NCI-H345 (cell line): ENCODE measurements at regions not wholly inside any gene's neighbourhood (a gene's known extent, or its start where the extent isn't known, plus 50 kb on each side); places are given as distances from the start of the nearest gene placed in this dataset.
"Not testable (repeated sequence)": the region's sequence is repeated elsewhere in the genome, so short reads cannot be mapped to it uniquely, and the experiment has no call there.

ENCODE experiments used
- DNase-seq: peaks from one replicate; lab custom pipeline; 2025; lab: John Stamatoyannopoulos, UW

DNA sequence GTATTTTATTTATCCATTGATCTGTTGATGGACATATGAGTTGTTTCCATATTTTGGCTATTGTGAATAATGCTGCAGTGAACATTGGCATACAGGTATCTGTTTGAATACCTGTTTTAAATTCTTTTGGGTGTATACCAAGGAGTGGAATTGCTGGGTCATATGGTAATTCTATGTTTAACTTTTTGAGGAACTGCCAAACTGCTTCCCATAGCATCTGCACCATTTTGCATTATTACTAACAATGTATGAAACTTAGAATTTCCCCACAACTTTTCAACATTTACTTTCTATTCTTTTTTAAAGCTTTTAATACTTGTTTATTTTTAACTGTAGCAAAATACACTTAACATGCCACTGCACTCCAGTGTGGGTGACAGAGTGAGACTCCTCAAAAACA is 57.0 kb upstream of the MSN start:
- DNase-seq: no peak

- no peak for DNase-seq
Observed at GRCh38 chrX:65610040-65610439, 57.4 kb upstream of the MSN start.

DNA sequence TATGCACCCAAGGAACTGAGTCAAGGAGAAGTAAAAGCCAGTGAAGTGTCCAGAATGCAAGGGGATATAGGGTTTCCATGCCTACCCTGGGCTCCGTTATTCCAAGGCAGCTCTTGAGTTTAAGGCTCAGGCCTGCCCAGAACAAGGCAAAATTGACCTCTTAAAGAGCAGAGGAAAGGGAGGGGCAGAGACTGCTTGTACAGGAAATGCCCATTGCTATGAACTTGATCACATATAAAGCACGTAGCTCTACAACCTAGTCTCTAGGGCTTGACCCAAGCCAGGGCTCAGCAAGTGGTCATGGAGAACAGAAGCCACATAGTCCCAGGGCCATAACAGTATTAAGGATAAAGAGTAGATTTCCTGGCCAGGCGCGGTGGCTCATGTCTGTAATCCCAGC is 58.2 kb upstream of the MSN start:
- no peak for DNase-seq

- no peak for DNase-seq
Observed at GRCh38 chrX:65608026-65608425, 59.4 kb upstream of the MSN start.

DNA sequence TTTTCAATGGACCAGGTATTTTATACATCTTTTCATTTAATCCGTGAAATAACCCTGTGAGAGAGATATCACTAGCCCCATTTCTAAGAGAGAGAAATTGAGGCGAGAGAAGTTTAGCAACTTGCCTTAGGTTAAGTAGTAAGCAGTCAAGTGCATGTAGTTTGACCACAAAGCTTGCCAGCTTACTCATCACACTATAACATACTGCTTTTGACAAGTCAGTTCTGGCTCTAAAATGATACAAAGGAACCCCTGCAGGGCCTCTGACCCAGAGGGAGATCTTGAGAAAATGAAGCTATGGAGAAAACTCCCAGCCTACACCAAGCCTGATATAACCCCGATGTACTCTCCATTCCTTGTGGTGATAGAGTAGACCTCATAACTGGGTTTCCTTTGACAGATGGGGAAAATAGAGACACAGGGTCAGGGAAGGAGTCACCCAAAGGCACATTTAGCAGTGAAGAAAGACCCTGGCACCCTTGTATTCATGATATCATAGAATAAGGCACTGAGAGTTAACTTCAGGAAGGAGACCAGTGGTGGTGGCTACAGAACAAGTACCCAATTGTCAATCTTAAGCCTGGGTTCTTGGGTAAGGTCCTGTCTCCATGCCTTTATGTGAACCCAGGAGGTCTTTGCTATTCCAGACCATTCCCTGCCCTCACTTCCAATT is 60.2 kb upstream of the MSN start:
- DNase-seq: no peak

DNA sequence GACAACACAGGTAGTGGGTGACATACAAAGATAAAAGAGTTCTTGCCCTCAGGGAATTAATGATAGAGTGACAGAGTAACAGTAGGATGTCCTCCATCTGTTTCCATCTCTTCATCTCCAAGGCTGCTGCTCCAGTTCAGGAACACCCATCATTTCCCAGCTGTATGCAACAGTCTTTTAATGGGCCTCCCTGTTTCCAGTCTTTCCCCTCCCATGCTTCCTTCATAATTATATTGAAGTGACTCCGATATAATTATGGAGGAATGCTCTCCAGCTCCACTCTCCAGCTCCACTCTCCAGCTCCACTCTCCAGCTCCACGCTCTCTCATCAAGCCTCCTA is 65.3 kb upstream of the MSN start:
- no peak for DNase-seq

- DNase-seq: no peak
Observed at GRCh38 chrX:65601530-65602220, 65.8 kb upstream of the MSN start.

DNA sequence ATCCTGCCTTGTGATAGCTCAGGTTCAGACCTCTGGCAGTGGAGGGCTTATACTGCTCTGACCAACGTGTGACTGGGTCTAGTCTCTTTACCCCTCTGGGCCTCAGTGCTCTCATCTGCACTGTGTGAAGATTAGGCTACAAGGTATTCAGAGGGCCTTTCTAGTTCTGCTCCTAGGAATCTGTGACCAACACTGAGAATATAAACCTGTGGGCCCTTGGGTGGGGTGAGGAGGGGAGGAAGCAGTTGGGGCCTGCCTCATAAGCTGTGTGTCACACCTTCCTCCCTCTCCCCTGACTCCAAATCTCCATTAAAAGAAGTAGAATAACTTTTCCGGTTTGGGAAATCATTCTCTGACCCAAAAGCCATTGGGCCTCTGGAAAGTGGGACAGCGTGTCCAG is 66.3 kb upstream of the MSN start:
- no peak for DNase-seq

DNA sequence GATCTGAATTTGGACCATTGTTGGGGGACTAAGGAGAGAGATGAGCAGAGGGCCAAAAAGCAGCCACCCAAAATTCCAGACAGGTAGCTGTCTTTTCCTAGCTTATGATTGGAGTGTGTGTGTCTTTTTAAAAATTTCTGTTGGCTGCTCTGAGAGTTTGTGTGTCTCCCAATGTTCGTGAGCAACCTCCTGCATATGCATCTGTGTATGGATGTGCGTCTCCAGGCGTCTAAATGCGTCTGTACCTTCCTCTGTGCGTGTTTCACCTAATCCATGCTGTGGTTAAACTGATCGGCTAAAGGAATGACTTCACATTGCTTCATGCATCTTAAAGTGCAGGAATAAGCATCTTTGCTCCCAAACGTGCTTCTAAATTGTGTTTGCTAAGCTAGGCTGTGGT is 65.5 kb upstream of the LAS1L start:
- no peak for DNase-seq

- DNase-seq: no peak
Observed at GRCh38 chrX:65598559-65599147, 64.1 kb upstream of the LAS1L start.

DNA sequence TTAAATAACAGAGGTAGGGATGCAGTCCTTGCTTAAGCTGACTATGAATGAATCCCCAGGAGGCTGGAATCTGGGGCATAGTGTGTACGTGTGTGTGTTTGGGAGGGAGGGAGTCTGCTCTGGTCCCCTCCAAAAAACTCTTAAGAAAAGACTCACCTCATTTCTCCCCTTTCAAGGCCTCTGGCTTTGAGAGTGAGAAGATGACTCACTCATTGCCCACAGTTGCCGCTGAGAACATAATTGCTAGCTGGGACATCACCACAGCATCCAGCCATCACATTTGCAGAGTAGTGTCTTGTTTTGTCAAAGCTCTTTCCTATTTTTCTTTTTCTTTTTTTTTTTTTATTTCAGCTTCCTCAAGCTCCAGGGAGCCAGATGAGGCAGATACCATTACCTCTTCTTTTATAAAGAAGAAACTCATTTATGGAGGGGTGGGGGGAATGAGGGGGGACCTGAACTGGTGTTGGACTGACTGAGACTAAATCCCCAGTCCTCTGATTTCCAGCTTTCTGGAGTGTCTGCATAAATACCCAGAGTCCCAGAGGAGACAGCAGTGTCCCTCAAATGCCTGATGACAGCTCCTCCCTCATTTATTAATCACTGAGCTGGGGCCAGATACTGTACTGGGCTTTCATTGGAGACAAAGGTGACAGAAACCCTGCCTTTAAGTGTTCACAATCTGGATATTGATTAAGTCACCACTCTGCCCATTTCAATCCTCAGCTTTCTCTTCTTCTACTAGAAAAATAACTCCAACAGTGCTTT is 61.9 kb upstream of the LAS1L start:
- DNase-seq: no peak

DNA sequence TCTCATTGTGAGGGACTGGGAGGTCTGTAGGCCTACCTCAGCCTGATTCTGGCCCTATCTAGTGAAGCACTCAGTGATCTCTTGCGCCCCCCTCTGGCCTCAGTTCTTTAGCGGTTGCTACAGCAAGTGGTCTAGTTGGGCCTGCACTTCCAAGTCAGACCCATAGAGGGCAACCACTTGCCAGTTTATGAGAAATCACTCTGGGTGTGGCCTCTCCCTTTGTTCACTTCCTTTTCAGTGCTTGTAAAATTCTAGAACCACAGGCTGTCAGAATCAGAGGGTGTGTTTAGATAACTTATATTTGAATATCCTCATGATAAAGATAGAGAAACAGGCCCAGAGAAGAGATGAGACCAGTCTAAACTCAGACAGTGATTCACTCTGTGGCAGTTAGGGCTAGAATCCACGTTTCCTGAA is 60.9 kb upstream of the LAS1L start:
- peak; percentile 27 for DNase-seq

DNA sequence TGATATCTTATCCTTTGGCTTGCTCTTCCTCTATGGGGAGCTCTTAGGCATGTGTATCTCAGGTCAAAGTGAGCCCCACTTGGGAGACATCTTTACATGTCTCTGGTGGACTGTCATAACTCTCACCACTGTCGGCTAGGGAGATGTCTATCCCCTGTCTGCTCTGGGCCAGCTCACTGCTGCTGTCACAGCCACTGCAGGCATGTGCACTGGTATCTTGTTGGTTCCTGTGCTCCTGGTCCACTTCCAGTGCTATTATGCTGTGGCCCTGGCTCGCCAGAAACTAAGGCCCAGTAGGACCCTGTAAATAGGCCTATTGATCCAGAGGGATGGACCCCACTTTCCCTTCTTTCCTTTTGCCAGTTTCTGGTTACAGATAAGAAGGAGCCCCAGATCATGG is 56.6 kb upstream of the LAS1L start:
- no peak for DNase-seq

- no peak for DNase-seq
Observed at GRCh38 chrX:65589304-65589703, 54.7 kb upstream of the LAS1L start.

- DNase-seq: no peak
Observed at GRCh38 chrX:65588795-65589194, 54.2 kb upstream of the LAS1L start.

GRCh38 chrX:65587616-65588526 is 53.3 kb upstream of the LAS1L start:
- DNase-seq: no peak

GRCh38 chrX:65586491-65586890 is 51.9 kb upstream of the LAS1L start:
- DNase-seq: no peak

GRCh38 chrX:65585226-65585625 is 50.6 kb upstream of the LAS1L start:
- DNase-seq: not testable (repeated sequence)
